ENCODE measurements at regions not wholly inside any gene's neighbourhood (a gene's known extent, or its start where the extent isn't known, plus 50 kb on each side); places are given as distances from the start of the nearest gene placed in this dataset.

- H3K27me3 Mint-ChIP-seq: no peaks in the 10 kb centered on the region
- H3K36me3 Mint-ChIP-seq (ENCODE audit: low read depth): no peaks in the 10 kb centered on the region
- H3K4me3 Mint-ChIP-seq: no peak overlapping the region
- no peak overlapping the region for H3K27ac Mint-ChIP-seq
- no peaks in the 10 kb centered on the region for H3K4me1 Mint-ChIP-seq (ENCODE audit: low read depth)
- H3K9me3 Mint-ChIP-seq: peaks cover 4% of the 10 kb centered on the region
Observed at GRCh38 chr10:129361676-129362376, 105.2 kb upstream of the MGMT start.

- no peaks in the 10 kb centered on the region for H3K9me3 Mint-ChIP-seq
- no peaks in the 10 kb centered on the region for H3K4me1 Mint-ChIP-seq (ENCODE audit: low read depth)
- H3K4me3 Mint-ChIP-seq: no peak overlapping the region
- no peak overlapping the region for H3K27ac Mint-ChIP-seq
- H3K36me3 Mint-ChIP-seq (ENCODE audit: low read depth): no peaks in the 10 kb centered on the region
- H3K27me3 Mint-ChIP-seq: no peaks in the 10 kb centered on the region
Observed at GRCh38 chr10:129364949-129365348, 102.1 kb upstream of the MGMT start.

- peaks cover 3% of the 10 kb centered on the region for H3K27me3 Mint-ChIP-seq
- H3K9me3 Mint-ChIP-seq: no peaks in the 10 kb centered on the region
- no peaks in the 10 kb centered on the region for H3K36me3 Mint-ChIP-seq (ENCODE audit: low read depth)
- H3K4me1 Mint-ChIP-seq (ENCODE audit: low read depth): no peaks in the 10 kb centered on the region
- no peak overlapping the region for H3K27ac Mint-ChIP-seq
- no peak overlapping the region for H3K4me3 Mint-ChIP-seq
Observed at GRCh38 chr10:129365767-129366402, 101.2 kb upstream of the MGMT start.

GRCh38 chr10:129366450-129366849 lies 100.6 kb upstream of the MGMT start:
- no peaks in the 10 kb centered on the region for H3K9me3 Mint-ChIP-seq

GRCh38 chr10:129369566-129369965 lies 97.5 kb upstream of the MGMT start:
- Mint-ChIP-seq H3K4me1 (ENCODE audit: low read depth) (no peaks in the 10 kb centered on the region), H3K4me3 (no peak overlapping the region), H3K36me3 (ENCODE audit: low read depth) (no peaks in the 10 kb centered on the region), H3K9me3 (no peaks in the 10 kb centered on the region), H3K27me3 (peaks cover 25% of the 10 kb centered on the region), H3K27ac (no peak overlapping the region)

More at GRCh38 chr10:129366450-129366849, 100.6 kb upstream of the MGMT start:
- Mint-ChIP-seq H3K4me3 (no peak overlapping the region), H3K27me3 (peaks cover 7% of the 10 kb centered on the region), H3K4me1 (ENCODE audit: low read depth) (no peaks in the 10 kb centered on the region), H3K36me3 (ENCODE audit: low read depth) (no peaks in the 10 kb centered on the region), H3K27ac (no peak overlapping the region)

- Mint-ChIP-seq H3K4me1 (ENCODE audit: low read depth) (no peaks in the 10 kb centered on the region), H3K9me3 (no peaks in the 10 kb centered on the region), H3K36me3 (ENCODE audit: low read depth) (no peaks in the 10 kb centered on the region), H3K27ac (no peak overlapping the region), H3K4me3 (no peak overlapping the region), H3K27me3 (peaks cover 25% of the 10 kb centered on the region)
Observed at GRCh38 chr10:129371541-129371940, 95.5 kb upstream of the MGMT start.

GRCh38 chr10:129372172-129372571 lies 94.9 kb upstream of the MGMT start:
- no peak overlapping the region for H3K27ac Mint-ChIP-seq
- no peaks in the 10 kb centered on the region for H3K9me3 Mint-ChIP-seq
- no peaks in the 10 kb centered on the region for H3K4me1 Mint-ChIP-seq (ENCODE audit: low read depth)
- no peaks in the 10 kb centered on the region for H3K36me3 Mint-ChIP-seq (ENCODE audit: low read depth)
- H3K27me3 Mint-ChIP-seq: peaks cover 25% of the 10 kb centered on the region
- no peak overlapping the region for H3K4me3 Mint-ChIP-seq

GRCh38 chr10:129373231-129373630 lies 93.8 kb upstream of the MGMT start:
- H3K4me1 Mint-ChIP-seq (ENCODE audit: low read depth): no peaks in the 10 kb centered on the region
- peaks cover 25% of the 10 kb centered on the region for H3K27me3 Mint-ChIP-seq
- no peak overlapping the region for H3K4me3 Mint-ChIP-seq
- no peak overlapping the region for H3K27ac Mint-ChIP-seq
- no peaks in the 10 kb centered on the region for H3K36me3 Mint-ChIP-seq (ENCODE audit: low read depth)
- H3K9me3 Mint-ChIP-seq: no peaks in the 10 kb centered on the region

- no peaks in the 10 kb centered on the region for H3K9me3 Mint-ChIP-seq
- H3K27ac Mint-ChIP-seq: no peak overlapping the region
- no peaks in the 10 kb centered on the region for H3K36me3 Mint-ChIP-seq (ENCODE audit: low read depth)
- H3K27me3 Mint-ChIP-seq: peaks cover 25% of the 10 kb centered on the region
- no peaks in the 10 kb centered on the region for H3K4me1 Mint-ChIP-seq (ENCODE audit: low read depth)
- H3K4me3 Mint-ChIP-seq: no peak overlapping the region
Observed at GRCh38 chr10:129373718-129374117, 93.3 kb upstream of the MGMT start.

GRCh38 chr10:129375171-129375570 lies 91.9 kb upstream of the MGMT start:
- H3K27ac Mint-ChIP-seq: no peak overlapping the region
- H3K4me1 Mint-ChIP-seq (ENCODE audit: low read depth): no peaks in the 10 kb centered on the region
- no peak overlapping the region for H3K4me3 Mint-ChIP-seq
- H3K9me3 Mint-ChIP-seq: no peaks in the 10 kb centered on the region
- peaks cover 25% of the 10 kb centered on the region for H3K27me3 Mint-ChIP-seq
- no peaks in the 10 kb centered on the region for H3K36me3 Mint-ChIP-seq (ENCODE audit: low read depth)

- no peaks in the 10 kb centered on the region for H3K4me1 Mint-ChIP-seq (ENCODE audit: low read depth)
- no peaks in the 10 kb centered on the region for H3K9me3 Mint-ChIP-seq
- H3K36me3 Mint-ChIP-seq (ENCODE audit: low read depth): no peaks in the 10 kb centered on the region
- H3K27ac Mint-ChIP-seq: no peak overlapping the region
- H3K4me3 Mint-ChIP-seq: no peak overlapping the region
- H3K27me3 Mint-ChIP-seq: peaks cover 23% of the 10 kb centered on the region
Observed at GRCh38 chr10:129375912-129376311, 91.1 kb upstream of the MGMT start.

GRCh38 chr10:129380279-129380678 lies 86.8 kb upstream of the MGMT start:
- H3K36me3 Mint-ChIP-seq (ENCODE audit: low read depth): no peaks in the 10 kb centered on the region
- H3K9me3 Mint-ChIP-seq: no peaks in the 10 kb centered on the region
- H3K27me3 Mint-ChIP-seq: no peaks in the 10 kb centered on the region
- no peak overlapping the region for H3K27ac Mint-ChIP-seq
- no peaks in the 10 kb centered on the region for H3K4me1 Mint-ChIP-seq (ENCODE audit: low read depth)
- no peak overlapping the region for H3K4me3 Mint-ChIP-seq

- Mint-ChIP-seq H3K27ac (no peak overlapping the region), H3K4me3 (no peak overlapping the region), H3K27me3 (no peaks in the 10 kb centered on the region), H3K9me3 (no peaks in the 10 kb centered on the region), H3K36me3 (ENCODE audit: low read depth) (no peaks in the 10 kb centered on the region), H3K4me1 (ENCODE audit: low read depth) (no peaks in the 10 kb centered on the region)
Observed at GRCh38 chr10:129381741-129382140, 85.3 kb upstream of the MGMT start.

- Mint-ChIP-seq H3K27ac (no peak overlapping the region), H3K4me3 (no peak overlapping the region), H3K27me3 (no peaks in the 10 kb centered on the region), H3K4me1 (ENCODE audit: low read depth) (no peaks in the 10 kb centered on the region), H3K36me3 (ENCODE audit: low read depth) (no peaks in the 10 kb centered on the region), H3K9me3 (no peaks in the 10 kb centered on the region)
Observed at GRCh38 chr10:129382401-129382800, 84.6 kb upstream of the MGMT start.

- Mint-ChIP-seq H3K9me3 (no peaks in the 10 kb centered on the region), H3K4me3 (no peak overlapping the region)
Observed at GRCh38 chr10:129383651-129384050, 83.4 kb upstream of the MGMT start.

GRCh38 chr10:129385600-129385999 lies 81.4 kb upstream of the MGMT start:
- Mint-ChIP-seq H3K27me3 (no peaks in the 10 kb centered on the region), H3K9me3 (no peaks in the 10 kb centered on the region), H3K27ac (no peak overlapping the region)

More at GRCh38 chr10:129383651-129384050, 83.4 kb upstream of the MGMT start:
- H3K36me3 Mint-ChIP-seq (ENCODE audit: low read depth): no peaks in the 10 kb centered on the region
- no peak overlapping the region for H3K27ac Mint-ChIP-seq
- no peaks in the 10 kb centered on the region for H3K4me1 Mint-ChIP-seq (ENCODE audit: low read depth)
- no peaks in the 10 kb centered on the region for H3K27me3 Mint-ChIP-seq

More at GRCh38 chr10:129385600-129385999, 81.4 kb upstream of the MGMT start:
- H3K4me3 Mint-ChIP-seq: no peak overlapping the region
- no peaks in the 10 kb centered on the region for H3K4me1 Mint-ChIP-seq (ENCODE audit: low read depth)
- H3K36me3 Mint-ChIP-seq (ENCODE audit: low read depth): no peaks in the 10 kb centered on the region

Measured in stimulated activated naive CD8-positive, alpha-beta T cell treated with anti-CD3 and anti-CD28 coated beads, Interleukin-15, Interleukin-2, amounts not matched to agents 100 ng/mL and 50 ng/mL, for 24 hours (primary cell).